ENCODE measurements at regions not wholly inside any gene's neighbourhood (a gene's known extent, or its start where the extent isn't known, plus 50 kb on each side); places are given as distances from the start of the nearest gene placed in this dataset.

GRCh38 chr14:97731800-97732199, 934.6 kb downstream of the VRK1 start:
- Histone ChIP-seq H3K4me1 (ENCODE audit: control insufficient read depth, insufficient read depth, low read length) (no peaks in the 10 kb centered on the region), H3K9ac (ENCODE audit: extremely low read depth, low read length, poor library complexity, severe bottlenecking) (no peak overlapping the region), H3K36me3 (ENCODE audit: control insufficient read depth, insufficient read depth, low read length) (no peaks in the 10 kb centered on the region), H3K27ac (ENCODE audit: low read depth, low read length) (no peak overlapping the region), H3K9me3 (ENCODE audit: control insufficient read depth, low read length) (no peaks in the 10 kb centered on the region), H3K27me3 (ENCODE audit: control insufficient read depth, insufficient read depth, low read length, poor library complexity, severe bottlenecking) (no peaks in the 10 kb centered on the region), H3K4me3 (ENCODE audit: low read length) (no peak overlapping the region)
- TF ChIP-seq CTCF (conservative IDR thresholded peaks at IDR 0.05), result no peak
- Mint-ChIP-seq H3K4me3 (no peak overlapping the region), H3K4me1 (no peaks in the 10 kb centered on the region), H3K27me3 (ENCODE audit: insufficient read depth) (no peaks in the 10 kb centered on the region), H3K27ac (no peak overlapping the region), H3K36me3 (ENCODE audit: low read depth) (no peaks in the 10 kb centered on the region), H3K9me3 (peaks cover 6% of the 10 kb centered on the region)
- WGBS, 2 experiments (ENCODE audit: insufficient coverage in 1 of 2, insufficient read length in 1 of 2), result 86 to 90% methylated on average over 2 of the region's 2 CpGs
- no peak for DNase-seq

GRCh38 chr14:97747316-97747715, 950.1 kb downstream of the VRK1 start:
- no peak for TF ChIP-seq CTCF (conservative IDR thresholded peaks at IDR 0.05)
- DNase-seq, result no peak
- Histone ChIP-seq H3K9ac (ENCODE audit: extremely low read depth, low read length, poor library complexity, severe bottlenecking) (no peak overlapping the region), H3K4me3 (ENCODE audit: low read length) (no peak overlapping the region), H3K27me3 (ENCODE audit: control insufficient read depth, insufficient read depth, low read length, poor library complexity, severe bottlenecking) (no peaks in the 10 kb centered on the region), H3K36me3 (ENCODE audit: control insufficient read depth, insufficient read depth, low read length) (no peaks in the 10 kb centered on the region), H3K9me3 (ENCODE audit: control insufficient read depth, low read length) (no peaks in the 10 kb centered on the region), H3K4me1 (ENCODE audit: control insufficient read depth, insufficient read depth, low read length) (no peaks in the 10 kb centered on the region), H3K27ac (ENCODE audit: low read depth, low read length) (no peak overlapping the region)
- Mint-ChIP-seq H3K9me3 (no peaks in the 10 kb centered on the region), H3K4me3 (no peak overlapping the region), H3K36me3 (ENCODE audit: low read depth) (no peaks in the 10 kb centered on the region), H3K4me1 (no peaks in the 10 kb centered on the region), H3K27me3 (ENCODE audit: insufficient read depth) (no peaks in the 10 kb centered on the region), H3K27ac (no peak overlapping the region)
- 50 to 51% methylated on average over 2 of the region's 2 CpGs for WGBS, 2 experiments (ENCODE audit: insufficient coverage in 1 of 2, insufficient read length in 1 of 2)

DNA sequence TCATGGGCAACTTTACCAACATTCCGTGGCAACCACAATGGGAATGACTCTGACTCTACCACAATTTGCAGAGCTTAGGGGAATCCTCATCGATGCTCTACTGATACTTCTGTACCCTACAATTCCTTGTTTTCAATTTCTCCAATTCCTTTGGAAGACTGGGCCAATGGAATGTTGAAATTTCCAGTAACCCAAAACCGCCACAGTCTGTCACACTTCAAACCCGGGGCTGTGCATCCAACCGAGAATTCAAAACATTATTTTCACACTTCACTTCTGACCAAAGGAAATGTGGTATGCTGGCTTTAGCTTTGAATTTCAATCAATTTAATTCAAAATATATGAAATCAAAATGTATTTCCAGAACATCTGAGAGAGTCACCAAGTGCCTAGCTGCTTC, 951.4 kb downstream of the VRK1 start:
- H3K27me3 ChIP-seq (ENCODE audit: control insufficient read depth, insufficient read depth, low read length, poor library complexity, severe bottlenecking), result no peaks in the 10 kb centered on the region
- no peak overlapping the region for H3K27ac ChIP-seq (ENCODE audit: low read depth, low read length)
- Mint-ChIP-seq H3K27me3 (ENCODE audit: insufficient read depth) (no peaks in the 10 kb centered on the region), H3K36me3 (ENCODE audit: low read depth) (no peaks in the 10 kb centered on the region), H3K9me3 (no peaks in the 10 kb centered on the region), H3K27ac (no peak overlapping the region), H3K4me1 (no peaks in the 10 kb centered on the region), H3K4me3 (no peak overlapping the region)
- no peaks in the 10 kb centered on the region for H3K9me3 ChIP-seq (ENCODE audit: control insufficient read depth, low read length)
- no peak for TF ChIP-seq CTCF (conservative IDR thresholded peaks at IDR 0.05)
- no peak overlapping the region for H3K9ac ChIP-seq (ENCODE audit: extremely low read depth, low read length, poor library complexity, severe bottlenecking)
- H3K36me3 ChIP-seq (ENCODE audit: control insufficient read depth, insufficient read depth, low read length), result no peaks in the 10 kb centered on the region
- no peaks in the 10 kb centered on the region for H3K4me1 ChIP-seq (ENCODE audit: control insufficient read depth, insufficient read depth, low read length)
- no peak for DNase-seq
- H3K4me3 ChIP-seq (ENCODE audit: low read length), result no peak overlapping the region
- 86 to 88% methylated on average over 1 to 5 of the region's 5 CpGs for WGBS, 2 experiments (ENCODE audit: insufficient coverage in 1 of 2, insufficient read length in 1 of 2)

All from endodermal cell (in vitro differentiated cells).